GM12891 (cell line): ENCODE measurements at regions not wholly inside any gene's neighbourhood (a gene's known extent, or its start where the extent isn't known, plus 50 kb on each side); places are given as distances from the start of the nearest gene placed in this dataset.

Source experiments
- PAX5 ChIP-seq: IDR thresholded peaks from 2 replicates; pipeline ENCODE4 v1.6.1; 2011; ENCODE audit warnings: low read length, moderate library complexity, mild to moderate bottlenecking; ENCODE audit not compliant: insufficient read depth, severe bottlenecking
- POLR2A ChIP-seq: IDR thresholded peaks from 2 replicates; pipeline ENCODE4 v1.6.1; 2011; ENCODE audit warnings: low read depth, low read length, control low read depth
- POLR2AphosphoS5 ChIP-seq: IDR thresholded peaks from 2 replicates; pipeline ENCODE4 v1.6.1; 2011; ENCODE audit warnings: low read depth, low read length, control low read depth
- POU2F2 ChIP-seq: IDR thresholded peaks from 2 replicates; pipeline ENCODE4 v1.6.1; 2011; ENCODE audit warnings: low read depth, mild to moderate bottlenecking, control low read depth, low read length, moderate library complexity
- SPI1 ChIP-seq: IDR thresholded peaks from 2 replicates; pipeline ENCODE4 v1.6.1; 2011; ENCODE audit warnings: low read depth, low read length, control low read depth
- TAF1 ChIP-seq: IDR thresholded peaks from 2 replicates; pipeline ENCODE4 v1.6.1; 2011; ENCODE audit warnings: low read depth, low read length, control low read depth

- TF ChIP-seq TAF1, result no peak
- TF ChIP-seq POLR2A, result no peak
- no peak for TF ChIP-seq POLR2AphosphoS5
- no peak for TF ChIP-seq SPI1
- TF ChIP-seq POU2F2, result no peak
- TF ChIP-seq PAX5, result no peak
These were observed 257.8 kb upstream of the B3GAT1 start for GRCh38 chr11:134669796-134670195.
